Activated T-cell treated with anti-CD3 and anti-CD28 coated beads, Interleukin-2, amount 50 U/mL, for 24 hours (primary cell): ENCODE measurements at regions not wholly inside any gene's neighbourhood (a gene's known extent, or its start where the extent isn't known, plus 50 kb on each side); places are given as distances from the start of the nearest gene placed in this dataset.
"Not testable (repeated sequence)": the region's sequence is repeated elsewhere in the genome, so short reads cannot be mapped to it uniquely, and the experiment has no call there.

Source experiments
- DNase-seq: peaks from one replicate; pipeline ENCODE4 v3.0.0-alpha.2; 2020
- H3K27ac Mint-ChIP-seq: 2 replicates; pipeline ENCODE4 v1.8.0; 2020; ENCODE audit warnings: mild to moderate bottlenecking, mixed read lengths
- H3K27me3 Mint-ChIP-seq: 2 replicates; pipeline ENCODE4 v1.8.0; 2020; ENCODE audit warnings: mixed read lengths
- H3K36me3 Mint-ChIP-seq: 2 replicates; pipeline ENCODE4 v1.8.0; 2020; ENCODE audit warnings: low read depth, mixed read lengths
- H3K4me1 Mint-ChIP-seq: 2 replicates; pipeline ENCODE4 v1.8.0; 2020; ENCODE audit warnings: low read depth, mixed read lengths
- H3K4me3 Mint-ChIP-seq: 2 replicates; pipeline ENCODE4 v1.8.0; 2020; ENCODE audit warnings: mild to moderate bottlenecking, moderate library complexity, mixed read lengths
- H3K9me3 Mint-ChIP-seq: 2 replicates; pipeline ENCODE4 v1.8.0; 2020; ENCODE audit warnings: mixed read lengths

- not testable (repeated sequence) for H3K4me1 Mint-ChIP-seq, H3K9me3 Mint-ChIP-seq, H3K36me3 Mint-ChIP-seq
Observed at GRCh38 chr1:120262791-120263751, 86.8 kb upstream of the SEC22B start.

DNA sequence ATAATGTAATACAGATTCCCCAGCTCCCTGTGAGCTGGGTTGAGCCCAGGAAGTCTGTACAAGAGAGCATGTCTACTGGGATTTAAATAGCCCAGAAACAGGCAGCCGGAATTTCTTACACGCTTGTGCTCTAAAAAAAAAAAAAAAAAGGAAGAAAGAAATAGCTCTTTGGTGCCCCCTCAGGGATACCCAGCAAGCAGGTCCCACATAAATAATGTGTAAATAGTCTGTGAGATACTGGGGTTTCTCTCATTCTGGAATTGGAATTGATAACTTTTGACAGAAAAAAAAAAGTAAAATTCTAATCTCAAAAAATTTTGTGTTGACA lies 81.4 kb upstream of the SEC22B start:
- H3K4me3 Mint-ChIP-seq, H3K36me3 Mint-ChIP-seq, H3K4me1 Mint-ChIP-seq, H3K27me3 Mint-ChIP-seq, H3K9me3 Mint-ChIP-seq, H3K27ac Mint-ChIP-seq, DNase-seq: not testable (repeated sequence)

More at GRCh38 chr1:120262791-120263751, 86.8 kb upstream of the SEC22B start:
- not testable (repeated sequence) for H3K27ac Mint-ChIP-seq, H3K27me3 Mint-ChIP-seq, H3K4me3 Mint-ChIP-seq, DNase-seq

DNA sequence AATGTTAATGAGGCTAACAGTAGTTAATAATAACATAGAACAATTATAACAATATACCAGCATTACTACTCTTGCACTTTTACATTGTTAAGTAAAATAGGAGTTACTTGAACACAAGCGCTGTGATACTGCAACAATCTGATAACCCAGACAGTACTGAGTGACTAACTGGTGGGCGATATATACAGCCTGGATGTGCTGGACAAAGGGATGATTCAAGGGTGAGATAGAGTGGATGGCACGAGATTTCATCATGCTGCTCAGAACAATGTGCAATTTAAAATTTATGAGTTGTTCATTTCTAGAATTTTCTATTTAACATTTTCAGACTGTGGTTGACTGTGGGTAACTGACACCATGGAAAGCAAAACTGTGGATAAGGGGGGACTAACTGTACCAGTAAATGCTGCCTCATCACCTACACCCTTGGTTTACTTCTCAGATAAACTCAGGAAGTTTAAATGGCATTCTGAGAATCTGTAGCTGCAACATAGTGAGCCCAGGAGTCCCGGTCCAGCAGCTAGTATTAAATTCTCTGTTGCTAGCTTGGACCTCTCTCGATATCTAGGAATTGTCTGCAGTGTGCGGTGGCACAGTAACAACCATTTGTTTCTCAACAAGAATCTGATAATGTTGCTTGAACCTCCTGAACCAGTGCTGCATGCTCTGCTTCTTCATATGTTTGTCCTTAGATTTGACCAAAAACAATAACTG lies 80.9 kb upstream of the SEC22B start:
- not testable (repeated sequence) for H3K4me3 Mint-ChIP-seq, DNase-seq, H3K27me3 Mint-ChIP-seq, H3K9me3 Mint-ChIP-seq, H3K27ac Mint-ChIP-seq, H3K36me3 Mint-ChIP-seq, H3K4me1 Mint-ChIP-seq

- not testable (repeated sequence) for H3K36me3 Mint-ChIP-seq, H3K9me3 Mint-ChIP-seq, H3K27me3 Mint-ChIP-seq, H3K27ac Mint-ChIP-seq, DNase-seq, H3K4me3 Mint-ChIP-seq, H3K4me1 Mint-ChIP-seq
Observed at GRCh38 chr1:120250756-120251155, 74.4 kb upstream of the SEC22B start.

DNA sequence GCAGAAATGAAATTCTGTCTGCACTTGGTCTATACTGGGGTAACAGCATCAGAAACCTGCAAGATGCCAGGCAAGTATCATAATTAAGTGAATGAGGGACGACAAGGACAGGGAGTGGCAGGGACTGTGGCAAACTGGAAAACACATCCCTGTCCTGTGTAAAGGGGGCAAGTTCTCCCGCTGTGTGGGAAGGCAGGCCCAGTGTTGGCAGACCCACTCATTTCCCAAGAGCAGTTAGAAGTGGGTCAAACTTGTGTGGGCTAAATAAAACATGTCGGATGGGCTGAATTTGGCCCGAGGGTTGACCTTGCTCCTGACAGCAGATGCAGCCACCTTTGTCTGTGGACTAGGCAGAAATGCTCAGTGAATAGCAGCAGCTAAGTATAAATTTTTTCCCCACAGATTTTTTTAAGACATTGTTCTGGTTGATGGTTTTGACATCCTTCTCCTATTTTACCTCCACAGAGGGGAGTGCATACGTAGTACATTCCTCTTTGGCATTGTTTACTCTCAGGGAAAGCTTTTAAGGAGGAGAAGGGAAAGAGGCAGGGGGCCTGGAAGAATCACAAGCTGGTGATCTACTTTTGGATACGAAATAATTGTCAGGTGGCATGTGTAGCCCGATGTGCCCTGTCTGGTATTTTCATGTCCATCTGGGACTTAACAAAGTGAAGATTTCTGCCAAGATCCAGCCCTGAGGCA lies 72.6 kb upstream of the SEC22B start:
- H3K36me3 Mint-ChIP-seq, H3K9me3 Mint-ChIP-seq, DNase-seq, H3K4me1 Mint-ChIP-seq, H3K27ac Mint-ChIP-seq, H3K27me3 Mint-ChIP-seq, H3K4me3 Mint-ChIP-seq: not testable (repeated sequence)

- H3K9me3 Mint-ChIP-seq, H3K27me3 Mint-ChIP-seq, DNase-seq, H3K4me1 Mint-ChIP-seq, H3K36me3 Mint-ChIP-seq, H3K4me3 Mint-ChIP-seq, H3K27ac Mint-ChIP-seq: not testable (repeated sequence)
Observed at GRCh38 chr1:120248203-120248602, 71.9 kb upstream of the SEC22B start.

- H3K9me3 Mint-ChIP-seq, H3K4me1 Mint-ChIP-seq, H3K27me3 Mint-ChIP-seq, H3K4me3 Mint-ChIP-seq, H3K27ac Mint-ChIP-seq, DNase-seq, H3K36me3 Mint-ChIP-seq: not testable (repeated sequence)
Observed at GRCh38 chr1:120243867-120244266, 67.5 kb upstream of the SEC22B start.

DNA sequence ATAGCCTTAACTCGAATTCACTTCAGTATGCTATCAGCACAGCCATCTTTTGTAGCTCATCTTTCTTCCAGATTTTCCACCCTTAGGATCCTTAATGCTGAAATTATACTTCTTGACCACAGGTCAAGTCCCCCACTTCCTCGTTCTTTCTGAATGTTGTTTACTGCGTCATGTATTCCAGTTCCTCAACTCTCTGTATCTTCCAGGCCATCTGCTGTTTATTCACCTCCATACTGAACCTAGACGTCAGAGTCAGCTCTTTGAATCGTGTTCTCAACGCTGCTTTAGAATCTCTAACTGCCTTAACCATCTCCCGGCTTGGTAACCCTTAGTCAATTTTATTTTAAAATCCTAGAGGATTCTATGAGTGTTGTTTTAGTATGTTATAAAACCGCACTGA lies 66.3 kb upstream of the SEC22B start:
- not testable (repeated sequence) for H3K4me3 Mint-ChIP-seq

DNA sequence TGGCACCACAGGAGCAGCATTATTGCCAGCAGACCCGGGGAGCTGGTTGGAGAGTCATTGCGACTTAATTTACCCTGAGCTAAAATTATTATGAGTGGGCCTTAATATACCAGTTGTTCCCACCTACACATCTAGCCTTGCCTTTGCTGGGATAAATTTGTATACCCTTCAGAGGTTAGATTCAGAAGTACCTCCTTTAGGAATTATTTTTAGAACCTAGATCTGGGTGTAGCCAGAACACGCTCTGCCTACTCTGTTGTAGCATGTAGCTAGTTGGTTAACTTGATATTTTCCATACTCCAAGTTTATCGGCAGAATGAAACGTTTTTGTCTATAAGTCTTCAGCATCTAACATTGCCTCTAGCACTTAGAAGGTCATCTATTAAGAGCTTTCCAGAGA lies 65.5 kb upstream of the SEC22B start:
- H3K4me1 Mint-ChIP-seq, H3K27ac Mint-ChIP-seq, H3K27me3 Mint-ChIP-seq, DNase-seq, H3K36me3 Mint-ChIP-seq, H3K4me3 Mint-ChIP-seq, H3K9me3 Mint-ChIP-seq: not testable (repeated sequence)

More for the DNA sequence above, 66.3 kb upstream of the SEC22B start:
- not testable (repeated sequence) for H3K27ac Mint-ChIP-seq, H3K4me1 Mint-ChIP-seq, H3K9me3 Mint-ChIP-seq, H3K36me3 Mint-ChIP-seq, H3K27me3 Mint-ChIP-seq, DNase-seq

DNA sequence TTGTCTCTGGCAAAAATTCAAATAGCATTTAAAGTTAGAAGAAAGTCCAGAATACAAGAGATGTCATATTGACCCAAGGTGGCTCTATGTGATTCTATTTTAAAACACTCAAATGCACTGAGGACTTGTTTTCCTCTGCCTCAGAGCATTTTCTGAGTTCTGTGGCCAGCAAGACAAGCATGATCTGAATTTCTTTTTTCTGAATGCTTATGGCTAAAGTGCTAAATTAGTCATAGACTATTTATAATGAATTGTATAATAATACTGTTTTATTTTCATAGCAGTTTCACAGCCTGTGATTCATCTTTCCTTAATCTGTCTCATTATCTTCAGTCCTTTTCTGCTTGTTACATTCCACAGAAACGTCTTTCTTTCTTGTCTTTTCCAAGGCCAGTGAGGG lies 63.9 kb upstream of the SEC22B start:
- not testable (repeated sequence) for DNase-seq, H3K27me3 Mint-ChIP-seq, H3K36me3 Mint-ChIP-seq, H3K4me1 Mint-ChIP-seq, H3K9me3 Mint-ChIP-seq, H3K4me3 Mint-ChIP-seq, H3K27ac Mint-ChIP-seq

- not testable (repeated sequence) for H3K4me1 Mint-ChIP-seq, H3K9me3 Mint-ChIP-seq, H3K27me3 Mint-ChIP-seq, H3K27ac Mint-ChIP-seq, DNase-seq, H3K4me3 Mint-ChIP-seq, H3K36me3 Mint-ChIP-seq
Observed at GRCh38 chr1:120239351-120239750, 63.0 kb upstream of the SEC22B start.

DNA sequence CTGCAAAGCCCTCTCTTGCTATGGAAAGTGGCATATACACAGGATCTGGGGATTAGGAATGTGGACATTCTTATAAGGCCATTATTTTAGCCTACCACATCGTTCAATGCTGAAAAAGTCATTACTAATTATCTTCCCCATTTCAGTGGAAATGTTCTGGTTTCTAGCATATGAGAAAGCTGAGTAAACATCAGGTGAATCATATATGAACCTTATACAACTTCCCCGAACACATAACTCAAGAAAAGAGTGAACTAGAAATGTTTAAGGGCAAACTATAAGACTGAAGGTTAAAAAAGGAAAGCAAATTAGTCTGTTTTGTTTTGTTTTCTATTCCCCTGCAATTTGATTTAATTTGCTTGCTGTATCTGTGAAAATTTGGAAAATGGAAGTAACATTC lies 62.5 kb upstream of the SEC22B start:
- not testable (repeated sequence) for H3K9me3 Mint-ChIP-seq, DNase-seq, H3K27ac Mint-ChIP-seq, H3K27me3 Mint-ChIP-seq, H3K4me1 Mint-ChIP-seq, H3K4me3 Mint-ChIP-seq, H3K36me3 Mint-ChIP-seq

DNA sequence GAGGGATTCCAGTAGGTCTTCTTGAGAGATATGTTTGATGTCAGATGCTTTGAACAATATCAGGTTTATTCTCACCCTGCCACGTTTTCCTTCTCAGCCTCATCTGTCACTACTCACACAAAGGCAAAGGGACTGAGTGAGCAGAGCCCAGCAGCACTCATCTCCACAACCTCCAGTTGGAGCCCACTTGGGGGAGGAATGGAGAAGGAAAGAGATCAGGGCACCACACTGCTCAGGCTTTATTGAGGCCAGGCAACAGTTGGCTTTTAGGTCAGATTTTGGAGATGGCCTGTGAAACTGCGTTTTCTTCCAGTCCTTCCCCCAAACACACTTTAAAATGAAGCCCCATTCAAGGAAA lies 57.3 kb upstream of the SEC22B start:
- H3K9me3 Mint-ChIP-seq, H3K4me1 Mint-ChIP-seq, H3K27ac Mint-ChIP-seq, H3K27me3 Mint-ChIP-seq, H3K4me3 Mint-ChIP-seq, H3K36me3 Mint-ChIP-seq, DNase-seq: not testable (repeated sequence)

DNA sequence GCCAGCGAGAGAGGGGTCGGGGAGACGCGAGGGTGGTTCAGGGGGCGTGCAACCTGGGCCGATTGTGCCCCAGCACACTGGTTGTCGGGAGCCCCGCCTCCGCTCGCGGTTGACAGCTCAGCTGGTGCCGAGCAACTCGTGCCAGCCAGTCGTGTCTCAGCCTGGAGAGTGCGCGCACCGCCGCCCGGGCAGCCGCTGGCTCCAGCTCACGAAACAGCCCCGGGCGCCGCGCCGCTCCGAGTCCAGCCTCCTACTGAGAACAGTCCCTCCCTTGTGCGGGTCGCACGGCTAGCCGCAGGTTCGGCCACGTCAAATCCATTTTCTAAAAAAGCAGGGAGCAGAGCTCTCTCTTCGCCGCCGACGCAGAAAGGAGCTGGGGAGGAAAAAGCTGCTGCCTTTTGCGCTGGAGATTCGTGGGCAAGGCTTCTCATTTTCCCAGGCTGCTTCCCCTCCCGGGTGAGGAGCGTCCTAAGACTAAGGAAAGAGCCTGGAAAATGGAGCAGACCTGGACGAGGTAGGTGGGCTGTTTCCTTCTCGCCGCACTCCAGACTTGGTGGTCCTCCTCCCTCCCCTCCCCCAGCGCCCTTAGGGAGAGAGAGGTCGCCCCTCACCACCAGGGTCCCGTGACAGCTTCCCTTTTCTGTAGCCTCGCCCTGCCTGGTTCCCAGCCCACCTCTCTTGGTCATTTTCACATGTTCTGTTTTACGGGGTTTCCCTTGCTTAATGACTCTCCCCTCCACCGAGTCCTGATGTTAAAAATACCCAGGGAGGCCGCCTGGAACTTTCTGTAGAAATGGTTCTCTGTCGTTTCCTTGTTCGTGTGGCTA lies 56.7 kb upstream of the SEC22B start:
- not testable (repeated sequence) for H3K27ac Mint-ChIP-seq, DNase-seq, H3K9me3 Mint-ChIP-seq, H3K4me1 Mint-ChIP-seq, H3K27me3 Mint-ChIP-seq, H3K4me3 Mint-ChIP-seq, H3K36me3 Mint-ChIP-seq
